ENCODE measurements at regions not wholly inside any gene's neighbourhood (a gene's known extent, or its start where the extent isn't known, plus 50 kb on each side); places are given as distances from the start of the nearest gene placed in this dataset.

GRCh38 chr4:176500894-176501293 is 181.1 kb downstream of the SPCS3 start:
- no peak for TF ChIP-seq POLR2A (IDR thresholded peaks at IDR 0.05)
- TF ChIP-seq, protein P1, sequence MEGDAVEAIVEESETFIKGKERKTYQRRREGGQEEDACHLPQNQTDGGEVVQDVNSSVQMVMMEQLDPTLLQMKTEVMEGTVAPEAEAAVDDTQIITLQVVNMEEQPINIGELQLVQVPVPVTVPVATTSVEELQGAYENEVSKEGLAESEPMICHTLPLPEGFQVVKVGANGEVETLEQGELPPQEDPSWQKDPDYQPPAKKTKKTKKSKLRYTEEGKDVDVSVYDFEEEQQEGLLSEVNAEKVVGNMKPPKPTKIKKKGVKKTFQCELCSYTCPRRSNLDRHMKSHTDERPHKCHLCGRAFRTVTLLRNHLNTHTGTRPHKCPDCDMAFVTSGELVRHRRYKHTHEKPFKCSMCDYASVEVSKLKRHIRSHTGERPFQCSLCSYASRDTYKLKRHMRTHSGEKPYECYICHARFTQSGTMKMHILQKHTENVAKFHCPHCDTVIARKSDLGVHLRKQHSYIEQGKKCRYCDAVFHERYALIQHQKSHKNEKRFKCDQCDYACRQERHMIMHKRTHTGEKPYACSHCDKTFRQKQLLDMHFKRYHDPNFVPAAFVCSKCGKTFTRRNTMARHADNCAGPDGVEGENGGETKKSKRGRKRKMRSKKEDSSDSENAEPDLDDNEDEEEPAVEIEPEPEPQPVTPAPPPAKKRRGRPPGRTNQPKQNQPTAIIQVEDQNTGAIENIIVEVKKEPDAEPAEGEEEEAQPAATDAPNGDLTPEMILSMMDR (IDR thresholded peaks at IDR 0.05) = no peak

Data from stomach (tissue), 4 donors.